Activated CD8-positive, alpha-beta memory T cell treated with anti-CD3 and anti-CD28 coated beads, Interleukin-2, amount 50 U/mL, for 4 hours (primary cell): ENCODE measurements at regions not wholly inside any gene's neighbourhood (a gene's known extent, or its start where the extent isn't known, plus 50 kb on each side); places are given as distances from the start of the nearest gene placed in this dataset.
"Not testable (repeated sequence)": the region's sequence is repeated elsewhere in the genome, so short reads cannot be mapped to it uniquely, and the experiment has no call there.

Source experiments
- DNase-seq: peaks from one replicate; pipeline ENCODE4 v3.0.0-alpha.2; 2020

DNA sequence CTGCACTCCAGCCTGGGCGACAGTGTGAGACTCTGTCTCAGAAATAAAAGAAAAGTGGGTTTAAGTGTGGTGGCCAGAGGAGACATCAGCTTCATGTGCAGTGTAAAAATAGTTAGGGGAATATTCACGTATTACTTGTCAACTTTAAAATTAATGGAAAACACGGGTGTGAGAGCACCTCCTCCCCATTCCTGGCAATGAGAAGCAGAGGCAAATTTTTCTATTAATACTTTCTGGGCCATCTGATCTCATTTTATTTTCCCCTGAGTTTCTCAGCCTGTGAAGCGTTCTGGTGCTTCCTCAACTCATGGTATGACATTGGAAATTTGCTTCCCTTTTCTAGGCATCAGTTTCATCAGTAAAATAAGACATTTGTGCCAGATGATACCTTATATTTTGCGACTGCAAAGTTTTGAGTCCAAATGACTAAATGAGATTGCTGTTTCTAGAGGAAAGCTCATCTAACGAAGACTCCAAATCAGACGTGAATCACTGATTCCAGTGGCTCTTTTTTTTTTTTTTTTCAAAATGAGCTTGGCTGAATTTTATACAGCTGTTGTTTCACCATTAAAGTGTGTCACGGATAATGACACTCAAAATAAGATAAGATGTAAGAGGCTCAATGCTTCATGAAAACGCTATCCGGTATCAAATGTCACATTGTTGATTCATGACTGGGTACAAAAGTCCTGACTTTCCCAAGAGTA lies 104.6 kb downstream of the MSX2 start:
- DNase-seq = no peak

DNA sequence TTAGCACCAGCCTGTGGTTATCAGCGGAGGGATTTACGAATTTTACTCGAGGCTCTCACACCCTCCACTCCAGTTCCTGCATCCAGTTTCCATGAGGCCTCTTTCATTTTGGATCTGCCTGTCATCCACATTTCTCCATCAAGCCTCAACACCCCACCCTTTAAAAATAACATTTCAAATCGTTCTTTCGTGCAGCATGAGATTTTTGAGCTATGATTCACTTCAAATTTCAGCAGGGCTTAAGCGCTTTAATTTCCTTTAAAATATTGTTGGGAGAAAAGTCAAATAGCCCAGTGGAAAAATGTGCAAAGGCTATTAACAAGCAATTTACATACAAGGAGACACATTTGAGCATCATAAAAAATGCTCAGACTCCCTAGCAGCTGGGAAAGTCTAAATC lies 103.2 kb downstream of the MSX2 start:
- no peak for DNase-seq

DNA sequence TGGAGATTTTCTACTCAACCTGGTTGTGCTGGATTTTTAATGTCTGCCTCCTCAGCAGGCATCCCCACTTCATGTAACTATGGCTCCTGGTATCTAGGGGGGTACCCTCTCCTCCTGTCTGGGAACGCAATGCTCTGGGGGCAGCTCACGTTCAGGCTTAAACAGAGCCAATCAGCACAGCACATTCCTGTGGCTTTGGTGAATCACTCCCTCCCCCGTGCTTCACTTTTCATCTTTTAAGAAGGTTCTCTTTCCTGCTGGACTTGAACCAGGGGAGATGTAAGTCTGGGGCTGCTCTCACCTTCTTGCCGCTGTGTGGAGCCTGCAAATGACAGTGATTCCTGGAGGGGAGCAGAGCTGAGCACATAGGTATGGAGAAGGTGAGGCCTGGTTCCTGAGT lies 101.2 kb downstream of the MSX2 start:
- DNase-seq = no peak

DNA sequence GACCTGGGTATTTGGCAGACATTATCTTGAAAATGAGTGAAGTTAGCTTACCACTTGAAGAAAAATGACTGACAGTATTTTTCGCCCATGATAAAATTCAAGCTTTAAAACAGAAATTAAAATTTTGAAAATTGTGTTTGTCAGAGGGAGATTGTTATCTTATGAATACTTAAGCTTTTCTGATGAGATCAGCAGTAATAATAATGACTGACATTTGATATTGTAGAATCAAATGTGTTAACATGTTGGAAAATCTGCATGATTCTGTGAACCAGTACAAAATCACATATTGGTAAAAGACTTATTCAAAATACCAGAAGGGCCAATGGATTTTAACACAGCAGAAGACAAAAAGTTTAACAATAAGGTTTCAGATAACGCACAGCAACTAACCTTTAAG lies 94.0 kb downstream of the MSX2 start:
- no peak for DNase-seq

DNA sequence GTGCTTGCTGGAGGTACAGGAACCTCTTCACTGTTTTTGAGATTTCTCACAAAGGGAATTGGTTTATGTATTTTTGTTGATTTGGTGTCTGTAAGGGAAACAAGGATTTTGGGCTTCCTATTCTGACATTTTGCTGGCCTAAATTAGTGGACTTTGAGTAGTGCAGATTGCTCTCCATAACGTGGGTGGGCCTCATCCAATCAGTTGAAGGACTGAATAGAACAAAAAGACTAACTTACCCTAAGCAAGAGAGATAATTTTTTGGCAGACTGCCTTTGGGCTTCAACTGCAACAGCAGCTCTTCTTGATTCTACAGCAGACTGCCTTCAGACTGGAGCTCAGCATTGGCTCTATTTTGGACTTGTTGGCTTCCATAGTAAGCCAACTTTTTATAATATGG lies 93.2 kb downstream of the MSX2 start:
- no peak for DNase-seq

DNA sequence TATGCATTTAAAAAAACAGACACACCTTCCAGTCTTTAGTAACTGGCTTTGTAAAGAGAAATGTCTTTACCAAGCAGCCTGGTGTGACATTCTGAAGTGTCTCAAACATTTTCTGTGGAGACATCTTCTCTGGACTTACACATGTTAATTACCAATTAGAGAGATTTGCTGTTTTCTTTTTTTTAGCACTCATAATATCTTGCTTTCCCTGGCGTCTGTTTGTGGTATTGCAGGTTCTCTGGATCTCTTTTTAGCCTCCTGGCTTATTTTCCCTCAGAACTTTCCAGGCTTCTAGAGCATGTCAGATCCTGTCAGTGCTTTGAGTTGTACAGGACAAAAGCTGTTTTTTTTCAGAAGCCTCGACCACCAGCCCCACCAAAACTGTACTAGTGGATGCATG lies 92.5 kb downstream of the MSX2 start:
- no peak for DNase-seq

DNA sequence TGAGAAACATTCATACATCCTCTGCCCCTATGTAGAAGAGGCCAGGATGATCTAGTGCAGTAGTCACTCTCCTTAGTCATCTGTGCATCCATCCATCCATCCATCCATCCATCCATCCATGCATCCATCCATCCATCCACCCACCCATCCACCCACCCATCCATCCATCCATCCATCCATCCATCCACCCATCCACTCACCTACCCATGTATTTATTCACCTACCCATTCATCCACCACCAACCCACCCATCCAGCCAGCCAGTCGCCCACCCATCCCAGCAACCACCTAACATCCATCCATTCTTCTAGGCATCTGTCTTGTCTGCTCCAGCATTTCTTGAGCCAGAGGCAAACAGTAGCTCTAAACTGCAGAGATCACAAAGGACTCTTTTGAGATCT lies 87.1 kb downstream of the MSX2 start:
- no peak for DNase-seq

DNA sequence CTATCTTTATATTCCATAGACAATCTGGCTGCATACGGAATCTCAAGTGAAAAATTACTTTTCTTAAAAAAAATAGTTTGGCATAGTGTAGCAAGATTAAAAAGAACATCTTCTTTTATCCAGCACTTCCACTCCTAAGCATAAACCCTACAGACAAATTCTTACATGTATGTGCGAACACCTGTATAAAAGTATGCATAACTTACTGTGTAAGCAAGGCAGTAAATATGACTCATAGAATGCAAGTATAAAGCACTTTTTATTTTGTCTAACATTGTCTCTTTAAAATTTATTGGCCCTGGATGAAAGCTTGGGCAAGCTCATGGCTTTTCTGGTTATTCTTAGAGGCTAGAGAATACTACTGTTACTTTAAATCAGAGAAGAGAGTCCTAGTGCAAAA lies 86.4 kb downstream of the MSX2 start:
- no peak for DNase-seq

DNA sequence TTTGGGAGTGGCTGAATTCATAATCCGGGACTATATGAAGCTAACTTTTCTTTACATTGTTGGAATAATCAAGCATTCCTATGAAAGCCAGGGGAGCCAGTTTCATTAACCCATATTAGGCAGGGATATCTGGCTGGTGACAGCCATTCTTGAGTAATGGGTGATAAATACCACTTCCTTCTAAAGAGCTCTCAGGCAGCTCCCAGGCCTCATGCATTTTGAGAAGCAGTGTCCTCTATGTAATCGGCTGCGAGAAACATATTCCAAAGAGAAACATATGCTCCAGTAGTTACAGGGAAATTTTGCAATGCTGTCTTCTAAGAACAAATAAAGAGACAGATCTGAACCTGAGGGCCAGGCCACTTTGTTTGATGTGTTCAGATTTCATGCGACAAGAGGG lies 83.1 kb downstream of the MSX2 start:
- DNase-seq = no peak

DNA sequence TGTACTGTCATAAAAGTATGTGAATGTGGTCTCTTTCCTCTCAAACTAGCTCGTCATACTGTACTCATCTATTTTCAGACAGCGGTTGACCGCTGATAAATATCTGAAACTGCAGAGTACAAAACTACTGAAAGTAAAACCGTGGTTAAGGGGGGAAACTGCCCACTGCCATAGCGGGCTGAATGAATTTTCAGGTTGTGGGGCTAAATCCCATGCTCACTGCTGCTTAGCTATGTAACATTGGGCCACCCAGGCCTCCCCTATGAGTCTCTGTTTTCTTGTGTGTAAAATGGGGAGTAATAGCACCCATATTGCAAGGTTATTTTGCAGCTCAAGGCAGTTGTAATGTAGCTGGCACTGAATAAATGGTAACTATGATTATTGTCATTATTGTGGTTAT lies 82.3 kb downstream of the MSX2 start:
- no peak for DNase-seq

DNA sequence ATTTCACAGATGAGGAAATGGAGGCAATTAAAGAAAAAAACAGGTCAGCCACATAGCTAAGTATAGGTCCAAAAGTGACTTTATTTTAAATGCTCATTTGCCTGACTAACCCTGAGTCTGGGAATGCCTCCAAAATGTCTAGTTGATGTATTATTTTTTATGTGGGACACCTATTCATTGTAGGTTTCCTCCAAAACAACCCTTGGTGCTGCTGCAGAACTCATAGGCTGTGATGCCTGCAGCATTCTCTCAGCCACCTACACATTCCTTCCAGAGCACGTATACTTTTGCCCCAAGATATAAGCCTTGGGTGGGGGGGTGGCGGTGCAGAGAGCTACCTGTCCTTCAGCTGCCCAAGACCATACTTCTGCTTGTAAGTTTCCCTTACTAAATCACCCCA lies 77.4 kb downstream of the MSX2 start:
- DNase-seq = no peak

DNA sequence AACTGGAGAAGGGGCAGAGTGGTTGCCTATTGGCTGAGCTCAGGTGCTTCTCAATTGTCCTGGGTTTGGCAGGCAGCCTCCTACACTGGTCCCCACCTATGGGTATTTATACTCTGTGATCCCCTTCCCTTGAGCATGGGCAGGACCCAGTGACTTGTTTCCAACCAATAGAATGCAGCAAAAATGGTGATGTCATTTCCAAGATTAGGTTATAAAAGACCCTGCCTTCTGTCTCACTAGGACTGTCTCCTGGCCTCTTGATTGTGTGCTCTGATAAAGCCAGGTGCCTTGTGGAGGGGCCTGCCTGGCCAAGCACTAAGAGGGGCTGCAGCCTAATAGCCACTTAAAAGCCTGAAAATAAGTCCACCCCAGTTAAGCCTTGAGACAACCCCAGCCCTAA lies 76.1 kb downstream of the MSX2 start:
- no peak for DNase-seq

DNA sequence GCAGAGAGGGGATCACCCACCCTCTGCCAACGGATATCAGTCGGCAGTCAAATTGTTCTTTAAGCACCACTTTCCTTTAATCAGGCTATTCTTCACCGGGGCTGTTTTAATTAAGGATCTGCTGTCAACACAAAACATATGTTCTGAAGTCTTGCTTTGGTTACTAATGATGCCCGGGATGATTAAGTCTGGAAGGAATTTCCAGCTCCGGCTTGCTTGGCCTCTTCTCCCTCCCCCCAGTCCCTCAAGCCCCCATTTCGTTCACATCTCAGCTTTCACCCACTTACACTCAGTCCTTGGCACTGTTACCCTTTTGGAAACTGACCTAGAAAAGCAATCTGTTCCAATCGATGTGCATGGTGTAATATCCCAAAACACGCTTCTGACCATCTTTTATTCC lies 74.7 kb downstream of the MSX2 start:
- DNase-seq = no peak

DNA sequence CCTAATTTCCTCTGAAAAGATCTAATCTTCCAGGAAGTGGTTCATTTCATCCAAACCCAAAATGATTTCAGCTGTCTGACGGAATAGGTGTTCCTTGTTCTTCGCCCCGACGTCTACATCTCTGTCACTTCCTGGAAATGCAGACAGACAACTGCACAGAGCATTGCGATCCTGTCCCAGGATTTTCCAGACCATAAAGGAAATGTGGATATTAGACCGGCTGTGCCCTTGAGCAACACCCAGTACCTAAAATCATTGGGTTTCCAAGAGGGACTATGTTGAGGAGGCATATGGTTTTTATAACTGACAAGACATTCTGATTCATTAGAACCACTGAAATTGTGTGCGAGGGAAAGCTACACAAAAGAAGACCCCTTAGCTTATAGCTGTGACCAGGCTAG lies 74.2 kb downstream of the MSX2 start:
- DNase-seq = no peak

DNA sequence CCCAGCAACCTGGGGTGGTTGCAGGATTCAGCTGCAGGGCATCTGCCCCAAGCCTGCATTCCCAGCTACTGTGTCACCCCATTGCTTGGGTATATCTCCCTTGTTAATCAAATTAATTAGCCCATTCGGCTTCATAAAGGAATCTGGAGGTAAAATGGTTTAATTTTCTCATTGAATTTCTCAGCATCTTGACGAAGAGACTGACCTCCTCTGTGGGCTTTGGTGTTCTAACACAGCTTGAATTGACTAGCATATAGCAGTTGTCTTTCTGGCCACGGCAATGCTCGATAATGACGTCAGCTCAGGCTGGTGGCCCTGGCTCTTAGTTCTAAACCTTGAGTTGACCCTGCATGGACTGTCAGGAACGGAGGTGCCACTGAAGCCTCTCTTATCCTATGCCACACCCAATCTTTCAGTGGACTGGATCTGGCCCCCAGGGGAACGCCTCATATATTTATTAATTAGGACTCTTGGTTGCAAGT lies 72.4 kb downstream of the MSX2 start:
- no peak for DNase-seq

DNA sequence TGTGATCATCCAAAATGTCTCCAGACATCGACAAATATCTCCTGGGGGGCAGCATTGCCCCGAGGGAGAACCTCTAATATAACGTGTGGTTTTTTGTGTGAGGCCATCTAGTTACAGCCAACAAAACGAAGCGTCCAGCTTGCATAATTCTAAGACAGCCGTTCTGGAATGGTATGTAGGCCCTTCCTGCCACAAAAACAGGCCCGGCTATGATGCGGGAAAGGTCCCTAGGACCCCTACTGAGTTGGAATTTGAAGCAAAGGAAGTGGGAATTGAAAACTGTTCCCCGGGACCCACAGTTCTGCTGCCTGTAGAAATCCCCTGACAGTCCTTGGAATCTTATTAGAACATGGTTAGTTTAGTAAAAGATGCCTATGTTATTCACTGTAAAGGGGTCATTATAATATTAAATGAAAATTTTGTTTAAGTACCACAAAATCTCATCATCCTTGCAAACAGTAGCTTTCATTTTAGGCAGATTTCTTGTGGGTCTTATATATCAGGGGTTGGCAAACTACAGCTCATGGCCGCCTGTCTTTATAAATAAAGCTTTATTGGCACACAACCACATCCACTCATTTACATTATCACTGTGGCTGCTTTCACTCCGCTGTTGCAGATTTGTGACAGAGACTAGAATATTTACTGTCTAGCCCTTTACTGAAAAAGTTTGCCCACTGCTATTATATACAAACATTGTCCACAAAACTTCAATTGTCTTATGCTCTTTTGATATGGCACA lies 70.7 kb downstream of the MSX2 start:
- no peak for DNase-seq

DNA sequence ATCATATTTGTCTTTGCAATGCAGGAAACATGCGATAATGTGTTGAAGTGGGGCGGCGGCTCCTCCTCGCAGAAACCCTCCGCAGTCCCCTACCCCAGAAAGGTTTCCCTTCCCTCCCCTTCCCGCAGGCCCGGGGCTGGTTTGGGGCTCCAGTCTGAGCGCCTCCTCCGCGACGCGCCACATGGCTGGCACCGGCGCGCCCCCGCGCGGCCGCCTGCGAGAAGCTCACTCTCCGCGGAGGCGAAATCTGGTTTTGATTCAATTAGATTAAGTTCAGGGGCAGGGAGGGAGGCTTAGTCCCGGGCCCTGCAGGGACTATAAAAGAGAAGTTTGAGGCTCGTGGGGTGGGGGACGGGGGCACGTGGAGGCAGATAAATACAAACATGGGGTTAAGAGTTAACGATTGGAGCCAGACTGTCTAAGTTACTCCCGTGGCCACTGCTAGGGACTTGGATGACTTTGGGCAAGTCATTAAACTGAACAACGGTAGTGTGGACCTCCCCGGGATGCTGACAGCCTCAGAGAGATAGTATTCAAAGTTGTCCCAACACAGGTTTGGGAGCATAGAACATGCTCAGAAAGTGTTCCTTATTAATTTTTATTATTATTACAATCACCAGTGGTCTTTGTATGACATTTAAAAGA lies 69.4 kb downstream of the MSX2 start:
- peak; percentile 20 for DNase-seq

DNA sequence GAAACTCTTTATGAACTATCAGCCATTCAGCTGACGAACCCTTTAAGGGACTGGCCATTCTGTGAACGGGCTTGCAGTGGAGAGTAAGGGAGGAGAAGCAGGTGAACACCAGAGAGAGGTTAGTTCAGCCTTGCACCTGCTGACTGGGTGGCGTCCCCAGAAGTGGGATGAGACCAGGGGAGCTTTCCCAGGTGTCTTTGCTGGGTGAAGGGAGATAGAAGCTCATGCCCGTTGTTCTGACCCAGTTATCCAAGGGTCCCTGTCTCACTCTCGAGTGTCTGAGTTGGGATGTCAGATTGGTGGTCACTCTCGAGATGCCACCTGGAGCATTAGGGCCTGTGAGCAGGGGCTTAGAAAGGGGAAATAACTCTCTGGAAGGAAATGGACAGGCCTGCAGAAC lies 68.7 kb downstream of the MSX2 start:
- no peak for DNase-seq

DNA sequence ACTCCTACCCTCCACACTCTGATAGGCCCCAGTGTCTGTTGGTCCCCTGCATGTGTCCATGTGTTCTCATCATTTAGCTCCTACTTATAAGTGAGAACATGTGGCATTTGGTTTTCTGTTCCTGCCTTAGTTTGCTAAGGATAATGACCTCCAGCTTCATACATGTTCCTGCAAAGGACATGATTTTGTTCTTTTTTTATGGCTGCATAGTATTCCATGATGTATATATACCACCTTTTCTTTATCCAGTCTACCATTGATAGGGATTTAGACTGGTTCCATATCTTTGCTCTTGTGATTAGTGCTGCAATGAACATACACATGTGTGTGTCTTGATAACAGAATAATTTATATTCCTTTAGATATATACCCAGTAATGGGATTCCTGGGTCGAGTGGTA lies 67.9 kb downstream of the MSX2 start:
- DNase-seq = not testable (repeated sequence)

DNA sequence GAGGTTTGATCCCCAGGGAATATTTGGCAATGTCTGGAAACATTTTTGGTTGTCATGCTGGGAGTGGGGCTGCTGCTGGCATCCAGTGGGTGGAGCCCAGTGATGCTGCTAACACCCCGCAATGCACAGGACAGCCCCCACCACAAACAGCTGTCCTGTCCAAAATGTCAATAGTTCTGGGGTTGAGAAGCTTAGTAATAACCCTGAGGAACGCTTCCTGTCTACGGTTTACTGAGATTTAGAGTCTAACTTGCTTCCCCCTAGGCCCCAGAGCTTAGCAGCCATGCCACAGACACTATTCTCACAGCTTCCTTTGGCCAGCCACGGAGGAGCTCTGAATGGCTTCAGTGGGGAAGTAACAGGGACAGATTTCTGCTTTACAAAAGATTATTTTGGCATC lies 66.5 kb downstream of the MSX2 start:
- no peak for DNase-seq

DNA sequence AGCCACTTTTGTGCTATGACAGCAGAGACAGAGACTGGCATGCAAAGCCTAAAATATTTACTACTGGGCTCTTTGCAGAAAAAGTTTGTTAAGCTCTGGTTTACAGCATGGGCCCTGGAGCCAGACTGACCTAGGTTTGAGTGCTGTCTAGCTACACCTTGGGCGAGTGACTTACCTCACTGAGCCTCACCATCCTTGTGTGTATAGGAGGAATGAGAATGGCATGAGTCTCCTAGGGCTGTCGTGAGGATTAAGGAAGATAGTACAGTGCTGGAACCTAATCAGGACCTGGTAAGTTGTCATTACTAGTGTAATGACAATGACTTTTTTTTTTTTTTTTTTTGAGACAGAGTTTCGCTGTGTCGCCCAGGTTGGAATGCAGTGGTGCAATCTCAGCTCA lies 65.2 kb downstream of the MSX2 start:
- no peak for DNase-seq

DNA sequence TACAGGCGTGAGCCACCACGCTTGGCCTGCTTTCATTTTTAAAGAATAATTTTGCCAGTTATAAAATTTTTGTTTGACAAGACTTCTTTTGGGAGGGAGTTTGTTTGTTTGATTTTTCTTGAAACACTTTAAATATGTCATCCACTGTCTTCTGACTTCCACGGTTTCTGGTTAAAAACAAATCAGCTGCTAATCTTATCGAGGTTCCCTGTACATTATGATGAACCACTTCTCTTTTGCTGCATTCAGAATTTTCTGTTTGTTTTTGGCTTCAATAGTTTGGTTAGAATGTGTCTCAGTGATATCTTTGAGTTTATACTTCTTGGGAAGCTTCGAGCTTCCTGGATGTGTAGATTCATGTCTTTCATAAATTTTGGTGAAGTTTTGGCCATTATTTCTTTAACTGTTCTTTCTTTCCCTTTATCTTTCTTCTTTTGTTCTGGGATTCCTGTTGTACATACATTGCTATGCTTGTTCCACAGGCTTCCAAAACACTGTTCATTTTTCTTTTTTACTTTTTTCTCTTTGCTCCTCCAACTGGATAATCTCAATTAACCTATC lies 60.8 kb downstream of the MSX2 start:
- no peak for DNase-seq
